MCF 10A (cell line): ENCODE measurements at regions not wholly inside any gene's neighbourhood (a gene's known extent, or its start where the extent isn't known, plus 50 kb on each side); places are given as distances from the start of the nearest gene placed in this dataset.

Source experiments
- BruUV-seq: library from RNA; stranded (reverse); fragments of 400-500 nt; replicated peaks from 2 replicates; lab custom pipeline; 2021; lab: Mats Ljungman, UMichigan
- CTCF ChIA-PET: fragments of 300-600 bp; sonication (Branson Sonifier 250); formaldehyde crosslinking; extraction: SDS; loops from one replicate; lab custom pipeline; 2021; ENCODE audit warnings: antibody characterized with exemption, inconsistent platforms; lab: Yijun Ruan, JAX
- POLR2A ChIA-PET: fragments of 300-600, 350-650 bp; sonication (Branson Sonifier 250); formaldehyde crosslinking; extraction: SDS; loops from one replicate; lab custom pipeline; 2020; ENCODE audit warnings: antibody characterized with exemption, inconsistent platforms; lab: Yijun Ruan, JAX
- DNase-seq: peaks from one replicate; pipeline ENCODE4 v3.0.0-alpha.2; 2018; ENCODE audit not compliant: unreplicated experiment
- H3K27ac Mint-ChIP-seq: one replicate; pipeline ENCODE4 v1.8.0; 2022; ENCODE audit warnings: mild to moderate bottlenecking, low read depth, mixed read lengths; ENCODE audit not compliant: unreplicated experiment
- H3K27me3 Mint-ChIP-seq: one replicate; pipeline ENCODE4 v1.8.0; 2022; ENCODE audit warnings: mixed read lengths; ENCODE audit not compliant: insufficient read depth, unreplicated experiment
- H3K36me3 Mint-ChIP-seq: one replicate; pipeline ENCODE4 v1.8.0; 2022; ENCODE audit warnings: mild to moderate bottlenecking, moderate library complexity, mixed read lengths; ENCODE audit not compliant: insufficient read depth, unreplicated experiment
- H3K4me1 Mint-ChIP-seq: one replicate; pipeline ENCODE4 v1.8.0; 2022; ENCODE audit warnings: mixed read lengths; ENCODE audit not compliant: insufficient read depth, unreplicated experiment
- H3K4me3 Mint-ChIP-seq: one replicate; pipeline ENCODE4 v1.8.0; 2022; ENCODE audit warnings: mild to moderate bottlenecking, moderate library complexity, mixed read lengths; ENCODE audit not compliant: unreplicated experiment
- H3K9me3 Mint-ChIP-seq: one replicate; pipeline ENCODE4 v1.8.0; 2022; ENCODE audit warnings: mixed read lengths; ENCODE audit not compliant: unreplicated experiment
- CTCF ChIP-seq: fragments of 200-600 bp; IDR thresholded peaks from one replicate; pipeline ENCODE4 v1.8.0; 2022; ENCODE audit warnings: antibody characterized with exemption, mild to moderate bottlenecking; ENCODE audit not compliant: unreplicated experiment
- intact Hi-C: fragments of 100-400 bp; cut with micrococcal nuclease; formaldehyde crosslinking; loops from 2 replicates; pipeline ENCODE4 v1.14.1; 2022

GRCh38 chr4:146998157-146998556 lies 52.5 kb upstream of the TTC29 start:
- no peak for DNase-seq
- Mint-ChIP-seq H3K36me3 (no peaks in the 10 kb centered on the region), H3K4me1 (no peaks in the 10 kb centered on the region), H3K27me3 (no peaks in the 10 kb centered on the region), H3K27ac (no peak overlapping the region), H3K9me3 (no peaks in the 10 kb centered on the region), H3K4me3 (no peak overlapping the region)
- ChIA-PET POLR2A (no interaction called here), CTCF (interaction anchor here (0.6 to 0.7 kb wide), 2 partner anchors 96 to 469 kb away, joined by 3 to 4 read pairs; no protein-coding TSS in a partner anchor)
- intact Hi-C loops, result no loop called here
- no TSS peak for BruUV-seq
- TF ChIP-seq CTCF, result no peak

GRCh38 chr4:147003956-147004809 lies 58.5 kb upstream of the TTC29 start:
- Mint-ChIP-seq H3K27me3 (no peaks in the 10 kb centered on the region), H3K27ac (no peak overlapping the region), H3K36me3 (no peaks in the 10 kb centered on the region), H3K9me3 (no peaks in the 10 kb centered on the region), H3K4me3 (no peak overlapping the region), H3K4me1 (no peaks in the 10 kb centered on the region)
- POLR2A ChIA-PET, result no interaction called here
- CTCF ChIA-PET, result interaction anchor here (1.1 to 1.8 kb wide), 2 partner anchors 15 to 93 kb away, joined by 3 to 16 read pairs; no protein-coding TSS in a partner anchor
- no TSS peak for BruUV-seq
- intact Hi-C loops, result no loop called here
- DNase-seq, result no peak
- no peak for TF ChIP-seq CTCF

- no peaks in the 10 kb centered on the region for H3K4me1 Mint-ChIP-seq
- H3K27me3 Mint-ChIP-seq, result no peaks in the 10 kb centered on the region
- TF ChIP-seq CTCF, result no peak
- no peaks in the 10 kb centered on the region for H3K36me3 Mint-ChIP-seq
- DNase-seq, result no peak
- CTCF ChIA-PET, result interaction anchor here (0.5 to 2.0 kb wide), 4 partner anchors 13 to 584 kb away, joined by 3 to 7 read pairs (median 4); no protein-coding TSS in a partner anchor
- no peak overlapping the region for H3K4me3 Mint-ChIP-seq
- intact Hi-C loops, result no loop called here
- no peaks in the 10 kb centered on the region for H3K9me3 Mint-ChIP-seq
- no TSS peak for BruUV-seq
- POLR2A ChIA-PET, result interaction anchor here (0.8 kb wide), 1 partner anchor 8 kb away, joined by 3 read pairs; no protein-coding TSS in a partner anchor
- H3K27ac Mint-ChIP-seq, result no peak overlapping the region
Measured at GRCh38 chr4:147006229-147006628, 60.6 kb upstream of the TTC29 start.

DNA sequence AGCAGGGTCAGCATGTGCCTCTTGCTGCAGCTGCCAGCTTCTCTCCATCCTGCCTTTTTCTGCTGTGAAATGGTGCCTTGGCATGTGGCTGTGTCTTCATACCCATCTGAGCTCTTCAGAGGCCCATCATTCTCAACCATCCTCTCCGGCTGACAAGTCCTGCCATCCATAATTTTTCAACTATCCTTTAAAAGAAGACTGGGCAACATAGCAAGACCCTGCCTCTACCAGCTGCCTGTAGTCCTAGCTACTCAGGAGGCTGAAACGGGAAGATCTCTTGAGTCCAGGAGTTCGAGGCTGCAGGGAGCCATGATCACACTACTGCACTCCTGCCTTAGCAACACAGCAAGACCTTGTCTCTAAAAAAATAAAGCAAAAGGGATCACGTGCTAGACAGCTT lies 64.2 kb upstream of the TTC29 start:
- DNase-seq, result no peak
- no peak overlapping the region for H3K27ac Mint-ChIP-seq
- no peaks in the 10 kb centered on the region for H3K36me3 Mint-ChIP-seq
- CTCF ChIA-PET, result interaction anchor here (0.9 to 2.5 kb wide), 3 partner anchors 9 to 87 kb away, joined by 3 to 9 read pairs (median 7); no protein-coding TSS in a partner anchor
- H3K9me3 Mint-ChIP-seq, result no peaks in the 10 kb centered on the region
- no peak overlapping the region for H3K4me3 Mint-ChIP-seq
- POLR2A ChIA-PET, result interaction anchor here (0.6 kb wide), 1 partner anchor 85 kb away, joined by 5 read pairs; no protein-coding TSS in a partner anchor
- no peaks in the 10 kb centered on the region for H3K27me3 Mint-ChIP-seq
- BruUV-seq, result no TSS peak
- intact Hi-C loops, result no loop called here
- no peaks in the 10 kb centered on the region for H3K4me1 Mint-ChIP-seq
- TF ChIP-seq CTCF, result no peak
